Upper lobe of left lung (tissue), 4 donors: ENCODE measurements at regions not wholly inside any gene's neighbourhood (a gene's known extent, or its start where the extent isn't known, plus 50 kb on each side); places are given as distances from the start of the nearest gene placed in this dataset.

Experiments
- EP300 ChIP-seq, 4 donors: sonication (generic); formaldehyde crosslinking; IDR thresholded peaks; one replicate each; pipeline ENCODE4 v1.5.1; 2017; ENCODE audit warnings: antibody characterized with exemption in 4 of 4, control low read depth in 2 of 4
- POLR2A ChIP-seq, 4 donors: fragments of 450-650 bp; IDR thresholded peaks; one replicate each; pipeline ENCODE4 v1.5.1; 2016 to 2017; ENCODE audit warnings: antibody characterized with exemption in 4 of 4, mild to moderate bottlenecking in 2 of 4
- POLR2AphosphoS5 ChIP-seq, 2 donors: sonication (generic); formaldehyde crosslinking; IDR thresholded peaks; one replicate each; pipeline ENCODE4 v1.5.1; 2017; ENCODE audit warnings: antibody characterized with exemption in 2 of 2
- TF ChIP-seq, protein P1 (sequence below), 6 experiments: fragments of 450-650 bp in 4 of 6; fragments of 200-600 bp in 2 of 6; sonication (generic) in 2 of 6; IDR thresholded peaks; one replicate each; pipeline ENCODE4 v1.5.1; 2016 to 2019; ENCODE audit warnings: antibody characterized with exemption in 6 of 6

DNA sequence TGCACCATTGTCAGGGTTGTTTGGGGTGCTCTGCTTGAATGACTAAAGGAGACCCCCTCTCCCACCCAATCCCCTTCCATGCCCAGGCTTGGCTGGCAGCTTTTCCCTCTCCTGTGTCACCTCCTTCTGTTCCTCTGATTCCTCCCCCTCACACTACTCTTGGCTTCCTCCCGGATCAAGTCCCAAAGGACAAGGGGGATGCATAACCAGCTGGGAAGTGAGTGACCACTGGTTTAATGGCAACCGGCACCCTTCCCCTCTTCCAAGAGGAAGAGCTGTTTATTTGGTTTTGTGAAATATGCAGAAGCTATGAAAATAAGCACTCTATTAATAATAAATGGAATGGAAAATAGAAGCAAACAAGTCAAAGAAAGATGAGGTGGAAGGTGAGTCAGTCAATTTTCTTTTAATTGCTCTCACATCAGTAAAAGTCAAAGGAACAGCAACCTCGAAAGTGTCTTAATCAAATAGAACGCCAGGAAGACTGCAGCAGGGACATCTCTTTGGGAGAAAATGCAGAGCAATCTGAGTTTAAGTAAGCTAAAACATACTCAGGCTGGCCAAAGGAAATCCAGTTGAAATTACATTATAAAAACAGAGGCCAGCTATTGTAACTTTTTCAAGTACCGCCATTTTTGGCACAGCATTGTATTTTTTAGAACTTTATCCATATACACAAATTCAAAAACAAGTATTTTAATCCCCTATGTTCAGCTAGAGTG lies 322.5 kb downstream of the SIPA1L2 start:
- TF ChIP-seq, protein P1, sequence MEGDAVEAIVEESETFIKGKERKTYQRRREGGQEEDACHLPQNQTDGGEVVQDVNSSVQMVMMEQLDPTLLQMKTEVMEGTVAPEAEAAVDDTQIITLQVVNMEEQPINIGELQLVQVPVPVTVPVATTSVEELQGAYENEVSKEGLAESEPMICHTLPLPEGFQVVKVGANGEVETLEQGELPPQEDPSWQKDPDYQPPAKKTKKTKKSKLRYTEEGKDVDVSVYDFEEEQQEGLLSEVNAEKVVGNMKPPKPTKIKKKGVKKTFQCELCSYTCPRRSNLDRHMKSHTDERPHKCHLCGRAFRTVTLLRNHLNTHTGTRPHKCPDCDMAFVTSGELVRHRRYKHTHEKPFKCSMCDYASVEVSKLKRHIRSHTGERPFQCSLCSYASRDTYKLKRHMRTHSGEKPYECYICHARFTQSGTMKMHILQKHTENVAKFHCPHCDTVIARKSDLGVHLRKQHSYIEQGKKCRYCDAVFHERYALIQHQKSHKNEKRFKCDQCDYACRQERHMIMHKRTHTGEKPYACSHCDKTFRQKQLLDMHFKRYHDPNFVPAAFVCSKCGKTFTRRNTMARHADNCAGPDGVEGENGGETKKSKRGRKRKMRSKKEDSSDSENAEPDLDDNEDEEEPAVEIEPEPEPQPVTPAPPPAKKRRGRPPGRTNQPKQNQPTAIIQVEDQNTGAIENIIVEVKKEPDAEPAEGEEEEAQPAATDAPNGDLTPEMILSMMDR (IDR thresholded peaks at IDR 0.05): no peak
- no peak for TF ChIP-seq EP300 (IDR thresholded peaks at IDR 0.05)
- no peak for TF ChIP-seq POLR2AphosphoS5 (IDR thresholded peaks at IDR 0.05)
- no peak for TF ChIP-seq POLR2A (IDR thresholded peaks at IDR 0.05)
